HepG2 (cell line): ENCODE measurements at regions not wholly inside any gene's neighbourhood (a gene's known extent, or its start where the extent isn't known, plus 50 kb on each side); places are given as distances from the start of the nearest gene placed in this dataset.

Experiments
- ARID3A ChIP-seq: IDR thresholded peaks from 2 replicates; pipeline ENCODE4 v1.6.1; 2012; ENCODE audit warnings: low read depth, low read length, improper control_type of control experiment
- ATF5 ChIP-seq: sonication (generic); formaldehyde crosslinking; IDR thresholded peaks from 2 replicates; pipeline ENCODE4 v1.4.0; 2020; ENCODE audit warnings: mild to moderate bottlenecking, low read depth, missing genetic modification reagents
- DZIP1 ChIP-seq: sonication (generic); formaldehyde crosslinking; IDR thresholded peaks from 2 replicates; pipeline ENCODE4 v1.5.0; 2020; ENCODE audit warnings: mild to moderate bottlenecking, missing genetic modification reagents
- EP300 ChIP-seq, 3 experiments: sonication (generic) in 1 of 3; formaldehyde crosslinking in 1 of 3; IDR thresholded peaks; 2 replicates each; pipeline versions ENCODE4 v1.5.1 to v1.6.1; 2011 to 2020; ENCODE audit warnings: low read depth in 2 of 3, low read length in 2 of 3, borderline replicate concordance in 1 of 3, improper control_type of control experiment in 1 of 3, mild to moderate bottlenecking in 1 of 3, missing genetic modification reagents in 1 of 3, moderate library complexity in 1 of 3
- LCORL ChIP-seq, 2 experiments: fragments of 450-650 bp in 1 of 2; sonication (generic) in 1 of 2; formaldehyde crosslinking in 1 of 2; IDR thresholded peaks; 2 replicates each; pipeline versions ENCODE4 v1.5.0 to v1.6.1; 2017 to 2020; ENCODE audit warnings: antibody characterized with exemption in 1 of 2, missing genetic modification reagents in 1 of 2
- NCOA5 ChIP-seq: sonication (generic); formaldehyde crosslinking; IDR thresholded peaks from 2 replicates; pipeline ENCODE4 v1.4.0; 2020; ENCODE audit warnings: missing genetic modification reagents
- NFE2 ChIP-seq: sonication (generic); formaldehyde crosslinking; IDR thresholded peaks from 2 replicates; pipeline ENCODE4 v1.4.0; 2020; ENCODE audit warnings: missing genetic modification reagents
- PAF1 ChIP-seq: IDR thresholded peaks from 2 replicates; pipeline ENCODE4 v1.6.1; 2016; ENCODE audit warnings: missing genetic modification reagents, missing compliant biosample characterization
- PCBP1 ChIP-seq: fragments of 200-400 bp; formaldehyde crosslinking; IDR thresholded peaks from 2 replicates; pipeline ENCODE4 v1.6.1; 2017; ENCODE audit warnings: mild to moderate bottlenecking, low read depth, low read length, borderline replicate concordance
- RBM22 ChIP-seq: fragments of 200-400 bp; formaldehyde crosslinking; optimal IDR thresholded peaks from 2 replicates; pipeline ENCODE3; 2017; ENCODE audit warnings: mild to moderate bottlenecking, low read length, moderate library complexity
- YEATS2 ChIP-seq: sonication (generic); formaldehyde crosslinking; IDR thresholded peaks from 2 replicates; pipeline ENCODE4 v1.4.0; 2020; ENCODE audit warnings: missing genetic modification reagents, borderline replicate concordance
- ZBTB1 ChIP-seq: sonication (generic); formaldehyde crosslinking; IDR thresholded peaks from 2 replicates; pipeline ENCODE4 v1.4.0; 2020; ENCODE audit warnings: missing genetic modification reagents, borderline replicate concordance
- ZNF260 ChIP-seq: sonication (generic); formaldehyde crosslinking; IDR thresholded peaks from 2 replicates; pipeline ENCODE4 v1.4.0; 2020; ENCODE audit warnings: missing genetic modification reagents, low read depth, mild to moderate bottlenecking, borderline replicate concordance
- ZNF552 ChIP-seq: sonication (generic); formaldehyde crosslinking; IDR thresholded peaks from 2 replicates; pipeline ENCODE4 v1.9.0; 2022; ENCODE audit warnings: missing genetic modification reagents, mild to moderate bottlenecking, borderline replicate concordance
- ZNF574 ChIP-seq: sonication (generic); formaldehyde crosslinking; IDR thresholded peaks from 2 replicates; pipeline ENCODE4 v1.4.0; 2020; ENCODE audit warnings: missing genetic modification reagents
- ZNF670 ChIP-seq: sonication (generic); formaldehyde crosslinking; IDR thresholded peaks from 2 replicates; pipeline ENCODE4 v1.8.0; 2022; ENCODE audit warnings: mild to moderate bottlenecking, missing genetic modification reagents, borderline replicate concordance
- ZSCAN29 ChIP-seq: sonication (generic); formaldehyde crosslinking; conservative IDR thresholded peaks from 2 replicates; pipeline ENCODE4 v1.4.0; 2020; ENCODE audit warnings: mild to moderate bottlenecking, missing genetic modification reagents
- ZXDC ChIP-seq: sonication (generic); formaldehyde crosslinking; IDR thresholded peaks from 2 replicates; pipeline ENCODE4 v1.5.0; 2020; ENCODE audit warnings: mild to moderate bottlenecking, missing genetic modification reagents

GRCh38 chr11:43576803-43577521, 103.6 kb upstream of the HSD17B12 start (continued):
- TF ChIP-seq ZNF260 (CRISPR knock-in tag) (no peak), ZSCAN29 (no peak), YEATS2 (CRISPR knock-in tag) (no peak), RBM22 (no peak), ZNF574 (CRISPR knock-in tag) (peak; percentile 29; the same call in 1 of the 2 replicates), DZIP1 (CRISPR knock-in tag) (no peak), NCOA5 (CRISPR knock-in tag) (no peak), ZXDC (no peak), NFE2 (CRISPR knock-in tag) (no peak), LCORL (IDR thresholded peaks at IDR 0.05) (no peak), LCORL (CRISPR knock-in tag; IDR thresholded peaks at IDR 0.05) (no peak), ZNF670 (CRISPR knock-in tag) (no peak), PCBP1 (no peak), ARID3A (no peak), ZBTB1 (no peak), EP300 (IDR thresholded peaks at IDR 0.05; ENCODE audit: low read depth in 2 of 2, low read length in 2 of 2) (no peak), EP300 (CRISPR knock-in tag; IDR thresholded peaks at IDR 0.05; ENCODE audit: borderline replicate concordance) (no peak), ZNF552 (CRISPR knock-in tag) (no peak), ATF5 (CRISPR knock-in tag) (no peak), PAF1 (CRISPR knock-in tag) (no peak)
